Astrocyte (in vitro differentiated cells and primary cell): ENCODE measurements at regions not wholly inside any gene's neighbourhood (a gene's known extent, or its start where the extent isn't known, plus 50 kb on each side); places are given as distances from the start of the nearest gene placed in this dataset.

Experiments
- DNase-seq: peaks from one replicate; pipeline ENCODE4 v3.0.0-alpha.2; 2010; ENCODE audit warnings: low read depth
- FAIRE-seq: peaks from 2 replicates; lab custom pipeline; 2011; peaks lifted over from hg19 to GRCh38; lab: Jason Lieb, UNC
- H2AFZ ChIP-seq: 2 replicates; pipeline ENCODE4 v1.6.0; 2012; ENCODE audit warnings: low read depth, low read length, inconsistent platforms
- H3K27ac ChIP-seq: 2 replicates; pipeline ENCODE4 v1.5.1; 2011; ENCODE audit warnings: low read depth, low read length, inconsistent platforms
- H3K27me3 ChIP-seq: 2 replicates; pipeline ENCODE4 v1.6.0; 2011; ENCODE audit warnings: low read length, inconsistent platforms; ENCODE audit not compliant: insufficient read depth
- H3K36me3 ChIP-seq: 2 replicates; pipeline ENCODE4 v1.5.1; 2011; ENCODE audit warnings: low read length, inconsistent platforms; ENCODE audit not compliant: insufficient read depth
- H3K4me1 ChIP-seq: 2 replicates; pipeline ENCODE4 v1.5.1; 2011; ENCODE audit warnings: low read length, inconsistent platforms; ENCODE audit not compliant: insufficient read depth
- H3K4me2 ChIP-seq: 2 replicates; pipeline ENCODE4 v1.6.0; 2012; ENCODE audit warnings: low read length, inconsistent platforms
- H3K4me3 ChIP-seq: 2 replicates; pipeline ENCODE4 v1.5.1; 2011; ENCODE audit warnings: low read depth, mild to moderate bottlenecking, low read length, inconsistent platforms; ENCODE audit not compliant: insufficient read depth
- H3K79me2 ChIP-seq: 2 replicates; pipeline ENCODE4 v1.6.0; 2012; ENCODE audit warnings: mild to moderate bottlenecking, low read length, inconsistent platforms; ENCODE audit not compliant: insufficient read depth
- H3K9ac ChIP-seq: 2 replicates; pipeline ENCODE4 v1.6.0; 2012; ENCODE audit warnings: mild to moderate bottlenecking, low read length, inconsistent platforms
- H3K9me3 ChIP-seq: 2 replicates; pipeline ENCODE4 v1.5.1; 2012; ENCODE audit warnings: low read depth, mild to moderate bottlenecking, low read length, inconsistent platforms; ENCODE audit not compliant: insufficient read depth
- H4K20me1 ChIP-seq: 2 replicates; pipeline ENCODE4 v1.6.0; 2012; ENCODE audit warnings: low read length, inconsistent platforms; ENCODE audit not compliant: insufficient read depth
- H3K27ac Mint-ChIP-seq: one replicate; pipeline ENCODE4 v1.8.0; 2021; ENCODE audit warnings: mild to moderate bottlenecking, mixed read lengths; ENCODE audit not compliant: unreplicated experiment
- H3K27me3 Mint-ChIP-seq: one replicate; pipeline ENCODE4 v1.8.0; 2021; ENCODE audit warnings: low read depth, mixed read lengths; ENCODE audit not compliant: unreplicated experiment
- H3K36me3 Mint-ChIP-seq: one replicate; pipeline ENCODE4 v1.8.0; 2021; ENCODE audit warnings: low read depth, mixed read lengths; ENCODE audit not compliant: unreplicated experiment
- H3K4me1 Mint-ChIP-seq: one replicate; pipeline ENCODE4 v1.8.0; 2021; ENCODE audit warnings: low read depth, mixed read lengths; ENCODE audit not compliant: unreplicated experiment
- H3K4me3 Mint-ChIP-seq: one replicate; pipeline ENCODE4 v1.8.0; 2021; ENCODE audit warnings: mild to moderate bottlenecking, moderate library complexity, mixed read lengths; ENCODE audit not compliant: unreplicated experiment
- H3K9me3 Mint-ChIP-seq: one replicate; pipeline ENCODE4 v1.8.0; 2021; ENCODE audit warnings: mild to moderate bottlenecking, mixed read lengths; ENCODE audit not compliant: unreplicated experiment
- EZH2 ChIP-seq: IDR thresholded peaks from 2 replicates; pipeline ENCODE4 v1.6.1; 2012; ENCODE audit warnings: mild to moderate bottlenecking, low read length, inconsistent platforms; ENCODE audit not compliant: insufficient read depth
- TF ChIP-seq, protein P1 (sequence below): IDR thresholded peaks from 2 replicates; pipeline ENCODE4 v1.5.1; 2011; ENCODE audit warnings: low read depth, mild to moderate bottlenecking, inconsistent platforms, low read length, moderate library complexity; ENCODE audit not compliant: insufficient read depth

DNA sequence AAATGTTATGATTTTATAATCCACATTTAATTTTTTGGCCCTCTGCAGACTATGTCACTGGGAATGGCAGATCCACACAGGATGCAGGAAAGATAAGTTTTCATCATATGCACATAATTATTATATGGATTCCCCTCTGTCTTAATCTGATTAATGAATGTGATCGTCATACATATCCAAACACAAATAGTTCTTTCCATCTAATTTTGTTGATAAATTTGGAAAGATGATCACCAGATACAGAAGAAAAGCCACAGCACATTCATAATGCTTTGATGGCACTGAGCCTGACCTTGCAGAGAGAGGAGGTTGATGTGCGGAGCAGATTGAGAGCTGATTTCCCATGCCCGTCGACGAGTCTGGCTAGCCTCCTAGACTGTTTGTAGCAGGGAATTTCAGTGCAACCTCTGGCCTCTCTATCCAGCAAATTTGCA is 471.5 kb downstream of the EPM2A start:
- H3K27ac Mint-ChIP-seq: no peak overlapping the region
- H3K4me1 Mint-ChIP-seq: no peaks in the 10 kb centered on the region
- no peaks in the 10 kb centered on the region for H3K27me3 Mint-ChIP-seq
- Histone ChIP-seq H4K20me1 (no peaks in the 10 kb centered on the region), H3K36me3 (no peaks in the 10 kb centered on the region), H3K27ac (no peak overlapping the region), H3K4me2 (no peak overlapping the region), H3K9ac (no peak overlapping the region), H3K4me3 (no peak overlapping the region), H3K79me2 (no peaks in the 10 kb centered on the region), H3K9me3 (no peaks in the 10 kb centered on the region), H3K27me3 (peaks cover 2% of the 10 kb centered on the region), H2AFZ (no peak overlapping the region), H3K4me1 (no peaks in the 10 kb centered on the region)
- TF ChIP-seq, protein P1, sequence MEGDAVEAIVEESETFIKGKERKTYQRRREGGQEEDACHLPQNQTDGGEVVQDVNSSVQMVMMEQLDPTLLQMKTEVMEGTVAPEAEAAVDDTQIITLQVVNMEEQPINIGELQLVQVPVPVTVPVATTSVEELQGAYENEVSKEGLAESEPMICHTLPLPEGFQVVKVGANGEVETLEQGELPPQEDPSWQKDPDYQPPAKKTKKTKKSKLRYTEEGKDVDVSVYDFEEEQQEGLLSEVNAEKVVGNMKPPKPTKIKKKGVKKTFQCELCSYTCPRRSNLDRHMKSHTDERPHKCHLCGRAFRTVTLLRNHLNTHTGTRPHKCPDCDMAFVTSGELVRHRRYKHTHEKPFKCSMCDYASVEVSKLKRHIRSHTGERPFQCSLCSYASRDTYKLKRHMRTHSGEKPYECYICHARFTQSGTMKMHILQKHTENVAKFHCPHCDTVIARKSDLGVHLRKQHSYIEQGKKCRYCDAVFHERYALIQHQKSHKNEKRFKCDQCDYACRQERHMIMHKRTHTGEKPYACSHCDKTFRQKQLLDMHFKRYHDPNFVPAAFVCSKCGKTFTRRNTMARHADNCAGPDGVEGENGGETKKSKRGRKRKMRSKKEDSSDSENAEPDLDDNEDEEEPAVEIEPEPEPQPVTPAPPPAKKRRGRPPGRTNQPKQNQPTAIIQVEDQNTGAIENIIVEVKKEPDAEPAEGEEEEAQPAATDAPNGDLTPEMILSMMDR: no peak
- no peak for TF ChIP-seq EZH2
- H3K4me3 Mint-ChIP-seq: no peak overlapping the region
- DNase-seq (no peak), FAIRE-seq (no peak)
- H3K9me3 Mint-ChIP-seq: no peaks in the 10 kb centered on the region
- H3K36me3 Mint-ChIP-seq: no peaks in the 10 kb centered on the region

DNA sequence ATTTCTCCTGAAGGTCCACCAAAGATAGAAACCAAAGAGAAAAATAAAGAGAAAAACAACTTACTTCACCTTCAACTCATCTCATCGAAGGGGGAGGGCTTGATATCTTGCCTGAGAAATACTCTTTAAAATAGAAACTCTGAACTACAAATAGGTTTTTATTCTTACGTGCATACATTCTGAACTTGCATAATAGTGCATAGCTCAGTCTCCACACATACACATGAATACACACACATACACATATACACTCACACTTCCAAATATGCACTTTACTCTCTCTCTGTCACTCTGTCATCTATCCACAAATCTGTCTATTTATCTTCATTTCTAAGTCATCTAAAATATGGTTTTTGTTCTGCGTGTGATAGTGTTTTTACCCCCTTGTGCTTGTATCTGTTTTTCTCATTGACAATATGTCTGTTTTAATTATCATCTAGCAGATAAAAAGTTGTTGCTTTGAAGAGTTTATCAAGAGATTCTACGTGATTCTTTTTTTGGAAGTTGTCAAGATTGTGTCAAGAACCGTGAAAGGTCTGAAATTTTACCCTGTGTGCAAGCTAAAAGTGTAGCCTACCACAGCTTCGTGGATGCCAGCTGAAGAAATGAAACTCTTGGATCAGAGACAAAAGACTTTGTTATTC is 468.8 kb downstream of the EPM2A start:
- no peaks in the 10 kb centered on the region for H4K20me1 ChIP-seq
- no peaks in the 10 kb centered on the region for H3K4me1 ChIP-seq
- no peak for TF ChIP-seq EZH2
- TF ChIP-seq, protein P1: no peak
- DNase-seq: no peak
- H3K9me3 Mint-ChIP-seq: no peaks in the 10 kb centered on the region
- H3K4me2 ChIP-seq: no peak overlapping the region
- H3K36me3 Mint-ChIP-seq: no peaks in the 10 kb centered on the region
- H3K79me2 ChIP-seq: no peaks in the 10 kb centered on the region
- peaks cover 2% of the 10 kb centered on the region for H3K27me3 ChIP-seq
- H3K27ac Mint-ChIP-seq: no peak overlapping the region
- no peak overlapping the region for H3K9ac ChIP-seq
- H3K4me1 Mint-ChIP-seq: no peaks in the 10 kb centered on the region
- no peaks in the 10 kb centered on the region for H3K9me3 ChIP-seq
- FAIRE-seq: no peak
- no peak overlapping the region for H2AFZ ChIP-seq
- H3K27ac ChIP-seq: no peak overlapping the region
- H3K4me3 Mint-ChIP-seq: no peak overlapping the region
- H3K4me3 ChIP-seq: no peak overlapping the region
- H3K27me3 Mint-ChIP-seq: no peaks in the 10 kb centered on the region
- no peaks in the 10 kb centered on the region for H3K36me3 ChIP-seq

DNA sequence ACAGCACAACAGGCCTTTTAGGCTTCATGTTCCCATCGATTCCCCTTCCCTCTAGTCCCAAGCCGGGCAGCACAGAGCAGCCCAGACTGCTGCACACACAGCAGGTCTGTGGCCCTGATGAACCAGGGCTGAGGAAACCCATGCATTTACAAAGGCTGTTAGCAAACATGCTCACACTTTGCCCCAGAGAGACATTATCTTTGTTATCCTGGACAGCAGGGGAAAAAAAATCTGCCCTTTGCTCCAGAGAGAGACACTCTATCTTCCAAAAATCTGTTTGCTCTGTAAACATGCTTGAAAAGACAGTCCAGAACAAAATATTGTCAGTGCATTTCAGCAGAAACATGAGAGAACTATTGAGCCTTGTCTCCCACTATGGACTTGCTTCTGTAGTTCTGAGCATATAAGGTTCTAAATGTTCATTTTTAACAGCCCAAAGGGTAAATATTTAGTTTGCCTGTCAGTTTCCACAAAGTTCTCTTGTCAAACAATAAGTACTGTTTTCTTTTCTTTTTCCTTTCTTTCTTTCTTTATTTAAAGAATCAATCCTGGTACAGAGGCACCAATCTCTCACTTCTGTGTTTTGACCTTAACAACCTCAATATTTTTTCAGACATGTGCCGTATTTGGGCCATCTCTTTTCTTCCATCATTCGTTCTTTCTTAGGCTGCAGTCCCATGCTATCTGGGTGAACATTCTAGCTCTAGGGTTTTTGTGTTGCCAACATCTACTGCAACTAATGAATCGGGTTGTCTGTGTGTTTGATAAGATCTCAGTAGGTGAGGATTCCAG is 468.0 kb downstream of the EPM2A start:
- Mint-ChIP-seq H3K9me3 (no peaks in the 10 kb centered on the region), H3K27me3 (no peaks in the 10 kb centered on the region), H3K36me3 (no peaks in the 10 kb centered on the region), H3K27ac (no peak overlapping the region), H3K4me3 (no peak overlapping the region), H3K4me1 (no peaks in the 10 kb centered on the region)
- no peaks in the 10 kb centered on the region for H3K9me3 ChIP-seq
- H2AFZ ChIP-seq: no peak overlapping the region
- no peaks in the 10 kb centered on the region for H3K79me2 ChIP-seq
- no peak overlapping the region for H3K4me2 ChIP-seq
- no peaks in the 10 kb centered on the region for H3K4me1 ChIP-seq
- H3K4me3 ChIP-seq: no peak overlapping the region
- DNase-seq: no peak
- H3K27ac ChIP-seq: no peak overlapping the region
- H4K20me1 ChIP-seq: no peaks in the 10 kb centered on the region
- H3K9ac ChIP-seq: no peak overlapping the region
- FAIRE-seq: no peak
- TF ChIP-seq, protein P1: no peak
- TF ChIP-seq EZH2: no peak
- no peaks in the 10 kb centered on the region for H3K36me3 ChIP-seq
- H3K27me3 ChIP-seq: peaks cover 2% of the 10 kb centered on the region
